ENCODE measurements at regions not wholly inside any gene's neighbourhood (a gene's known extent, or its start where the extent isn't known, plus 50 kb on each side); places are given as distances from the start of the nearest gene placed in this dataset.

GRCh38 chr14:105880616-105881015, 354.2 kb downstream of the TMEM121 start:
- no TSS peak for BruUV-seq (replicated peaks)
- Histone ChIP-seq H3K4me1 (ENCODE audit: control insufficient read depth, extremely low read depth, insufficient read depth, low read length) (no peaks in the 10 kb centered on the region), H3K9me1 (replicated peaks; ENCODE audit: control insufficient read depth, extremely low read depth, insufficient read depth, low read length) (no peaks in the 10 kb centered on the region), H2AFZ (ENCODE audit: low read depth, low read length) (no peak overlapping the region), H3K9me3 (replicated peaks; ENCODE audit: control insufficient read depth, insufficient read depth, low read length) (peaks cover 2% of the 10 kb centered on the region), H3K9ac (replicated peaks; ENCODE audit: extremely low read depth, insufficient read depth, low read length) (no peak overlapping the region), H3K36me3 (ENCODE audit: control insufficient read depth in 2 of 2, extremely low read depth in 1 of 2, insufficient read depth in 2 of 2, low read length in 2 of 2) (no peaks in the 10 kb centered on the region), H3K4me3 (replicated peaks in 1 of 3; ENCODE audit: insufficient read depth in 1 of 3, low read depth in 1 of 3, low read length in 3 of 3) (no peak overlapping the region), H3K27ac (ENCODE audit: insufficient read depth, low read depth, low read length) (no peak overlapping the region), H3K27me3 (ENCODE audit: control insufficient read depth in 2 of 2, insufficient read depth in 2 of 2, low read length in 2 of 2) (no peaks in the 10 kb centered on the region), H3K4me2 (ENCODE audit: insufficient read depth, low read length) (no peak overlapping the region), H3K79me2 (ENCODE audit: control insufficient read depth, insufficient read depth, low read length) (no peaks in the 10 kb centered on the region), H4K20me1 (replicated peaks; ENCODE audit: control insufficient read depth, extremely low read depth, insufficient read depth, low read length) (no peaks in the 10 kb centered on the region)
- dilution Hi-C loops (cut with MboI; ENCODE audit: extremely low pct_ligation_motif_present, low sequenced_read_pairs) (no loop called here), intact Hi-C loops (cut with micrococcal nuclease) (no loop called here)
- TF ChIP-seq CTCF (IDR thresholded peaks at IDR 0.05; ENCODE audit: extremely low read depth in 1 of 2, insufficient read depth in 1 of 2, low read depth in 1 of 2, low read length in 2 of 2) (no peak), JUN (IDR thresholded peaks at IDR 0.05; ENCODE audit: borderline replicate concordance, insufficient read depth, insufficient read length, low read depth) (no peak), POLR2AphosphoS5 (IDR thresholded peaks at IDR 0.05; ENCODE audit: insufficient read depth, low read depth, low read length) (no peak), EZH2 (IDR thresholded peaks at IDR 0.05; ENCODE audit: borderline replicate concordance, low read depth, low read length, severe bottlenecking) (no peak), GATA2 (IDR thresholded peaks at IDR 0.05; ENCODE audit: insufficient read depth, insufficient read length, low read depth, low read length) (no peak), MYC (IDR thresholded peaks at IDR 0.05; ENCODE audit: low read depth, low read length) (no peak), POLR2A (IDR thresholded peaks at IDR 0.05; ENCODE audit: low read depth, low read length) (no peak), MAX (IDR thresholded peaks at IDR 0.05; ENCODE audit: insufficient read depth, insufficient read length) (no peak)
- POLR2A ChIA-PET = no interaction called here
- FAIRE-seq (no peak), DNase-seq (ENCODE audit: low read depth, low spot score) (no peak)
- CTCF ChIA-PET = no interaction called here

All from endothelial cell of umbilical vein (primary cell).